ENCODE measurements at regions not wholly inside any gene's neighbourhood (a gene's known extent, or its start where the extent isn't known, plus 50 kb on each side); places are given as distances from the start of the nearest gene placed in this dataset.

- no peak for DNase-seq (ENCODE audit: low read depth in 2 of 2)
Observed at GRCh38 chr3:18675197-18675596, 250.1 kb upstream of the SATB1 start.

GRCh38 chr3:18672561-18672960 lies 247.4 kb upstream of the SATB1 start:
- no peak for DNase-seq (ENCODE audit: low read depth in 2 of 2)

DNA sequence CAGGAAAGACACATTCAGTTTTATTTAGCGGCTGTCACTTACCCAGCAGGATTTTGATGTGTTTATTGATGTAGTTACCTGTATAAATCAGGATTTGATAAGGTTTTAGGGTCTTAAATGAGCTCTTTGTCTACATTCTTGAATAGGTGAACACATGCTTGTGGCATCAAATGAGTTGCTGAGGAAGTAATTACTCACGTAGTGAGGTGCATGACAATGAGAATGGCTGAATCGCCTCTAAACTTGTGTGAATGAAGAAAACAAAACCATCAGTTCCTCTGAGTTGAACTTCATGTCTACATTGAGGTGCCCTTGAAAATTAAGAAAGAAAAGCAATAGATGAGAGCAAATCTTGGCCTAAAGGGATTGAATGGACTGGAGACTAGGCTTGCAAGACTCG lies 245.6 kb upstream of the SATB1 start:
- DNase-seq (ENCODE audit: low read depth in 2 of 2): no peak

GRCh38 chr3:18669374-18669773 lies 244.2 kb upstream of the SATB1 start:
- no peak for DNase-seq (ENCODE audit: low read depth in 2 of 2)

DNA sequence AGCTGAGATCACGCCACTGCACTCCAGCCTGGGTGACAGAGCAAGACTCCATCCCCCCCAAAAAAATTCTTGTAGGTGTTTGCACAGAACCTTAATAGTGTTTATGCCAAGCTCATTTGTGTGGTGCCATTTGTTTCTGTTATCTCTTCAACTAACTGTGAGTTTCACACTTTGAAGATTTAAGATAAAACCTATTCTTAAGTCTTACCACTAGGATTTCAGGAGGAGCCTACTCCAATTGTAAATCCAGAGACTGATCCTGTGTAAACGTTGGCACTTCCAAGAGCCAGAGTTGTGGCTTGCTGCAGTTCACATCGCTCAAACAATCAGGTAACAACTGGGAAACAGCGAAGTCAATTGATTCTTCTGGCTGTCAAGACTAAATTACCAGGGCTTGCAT lies 242.4 kb upstream of the SATB1 start:
- DNase-seq (ENCODE audit: low read depth in 2 of 2): no peak

- no peak for DNase-seq (ENCODE audit: low read depth in 2 of 2)
Observed at GRCh38 chr3:18666655-18667054, 241.5 kb upstream of the SATB1 start.

DNA sequence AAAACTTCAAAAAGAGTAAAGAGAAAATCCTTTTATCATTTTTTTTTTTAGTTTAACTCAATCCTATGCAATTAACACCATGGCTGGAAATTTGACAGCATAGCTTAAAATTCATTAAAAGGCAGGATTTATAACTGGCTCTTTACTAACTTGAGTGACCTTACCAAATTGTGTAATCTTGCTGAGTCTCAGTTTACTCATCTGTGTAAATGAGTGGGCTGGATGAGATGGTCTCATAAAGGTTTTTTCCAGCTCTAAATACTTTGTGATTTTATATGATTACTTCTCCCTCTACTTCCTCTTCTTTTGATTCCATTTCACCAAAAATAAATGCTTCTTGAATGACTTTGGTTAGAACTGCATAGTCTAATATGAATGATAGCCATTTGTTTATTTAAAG lies 234.9 kb upstream of the SATB1 start:
- DNase-seq (ENCODE audit: low read depth in 2 of 2): no peak

DNA sequence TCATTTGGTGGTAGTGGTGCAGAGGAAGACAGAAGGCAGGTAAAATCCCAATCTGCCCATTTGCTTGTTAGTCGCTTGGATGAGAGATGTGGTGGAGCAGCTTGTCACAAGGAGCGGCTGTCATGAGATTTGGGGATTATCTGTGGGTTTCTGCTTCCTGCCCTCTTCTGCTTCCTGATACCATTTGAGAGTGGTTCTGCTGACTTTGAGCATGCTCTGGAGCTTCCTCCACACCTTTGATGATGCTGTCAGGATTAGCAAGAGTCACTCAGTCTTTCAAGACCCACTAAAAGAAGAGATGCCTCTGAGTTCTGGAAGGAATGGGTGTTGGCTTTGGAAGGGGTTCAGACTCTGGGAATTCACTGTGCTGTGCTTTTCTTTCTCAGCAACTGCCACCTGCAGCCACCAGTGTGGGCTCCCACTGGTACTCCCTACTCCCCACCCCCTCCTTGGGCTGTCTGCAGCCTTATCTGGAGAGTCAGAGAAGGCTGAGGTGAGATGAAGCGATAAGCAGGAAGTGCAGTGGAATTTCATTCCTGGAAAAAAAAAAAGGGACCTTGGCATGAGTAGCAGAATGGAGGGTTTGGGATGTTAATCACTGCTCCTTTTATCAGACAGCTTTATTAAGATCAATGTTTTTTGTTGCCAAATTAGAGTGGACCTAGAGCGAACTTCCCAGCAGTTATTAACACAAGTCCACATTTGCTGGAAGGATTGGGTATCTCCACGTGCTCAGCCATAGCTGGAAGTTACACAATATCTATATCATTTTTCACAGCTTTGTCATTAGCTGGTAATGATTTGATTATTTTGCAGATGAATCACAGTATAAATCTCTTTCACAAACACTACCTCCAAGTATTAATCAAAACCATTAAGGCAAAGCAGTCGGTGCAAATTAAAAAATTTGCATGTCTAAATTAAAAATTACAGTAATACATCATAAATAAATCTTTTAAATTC lies 233.0 kb upstream of the SATB1 start:
- DNase-seq (ENCODE audit: low read depth in 2 of 2): no peak

GRCh38 chr3:18656866-18657265 lies 231.7 kb upstream of the SATB1 start:
- DNase-seq (ENCODE audit: low read depth in 2 of 2): no peak

- DNase-seq (ENCODE audit: low read depth in 2 of 2): no peak
Observed at GRCh38 chr3:18656410-18656809, 231.3 kb upstream of the SATB1 start.

- DNase-seq (ENCODE audit: low read depth in 2 of 2): no peak
Observed at GRCh38 chr3:18655827-18656226, 230.7 kb upstream of the SATB1 start.

- DNase-seq (ENCODE audit: low read depth in 2 of 2): no peak
Observed at GRCh38 chr3:18652781-18653180, 227.6 kb upstream of the SATB1 start.

DNA sequence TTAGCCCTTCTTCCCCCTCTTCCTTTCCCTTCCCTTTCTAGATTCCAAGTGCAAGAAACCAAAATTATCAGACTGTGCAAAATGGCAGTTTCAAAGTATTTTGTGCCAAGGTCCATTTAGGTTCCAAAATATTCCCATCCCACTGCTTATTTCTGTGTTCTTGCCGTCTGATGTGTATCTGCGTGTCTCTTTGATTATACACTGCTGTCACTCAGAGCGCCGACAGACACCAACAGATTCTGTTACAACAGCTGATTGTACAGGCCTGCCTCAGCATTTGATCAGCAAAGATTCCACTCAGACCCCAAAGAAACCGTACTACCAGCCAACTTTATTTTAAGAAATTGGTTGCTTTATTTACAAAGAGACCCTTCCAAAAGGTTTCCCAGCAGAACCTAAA lies 225.6 kb upstream of the SATB1 start:
- DNase-seq (ENCODE audit: low read depth in 2 of 2): no peak

DNA sequence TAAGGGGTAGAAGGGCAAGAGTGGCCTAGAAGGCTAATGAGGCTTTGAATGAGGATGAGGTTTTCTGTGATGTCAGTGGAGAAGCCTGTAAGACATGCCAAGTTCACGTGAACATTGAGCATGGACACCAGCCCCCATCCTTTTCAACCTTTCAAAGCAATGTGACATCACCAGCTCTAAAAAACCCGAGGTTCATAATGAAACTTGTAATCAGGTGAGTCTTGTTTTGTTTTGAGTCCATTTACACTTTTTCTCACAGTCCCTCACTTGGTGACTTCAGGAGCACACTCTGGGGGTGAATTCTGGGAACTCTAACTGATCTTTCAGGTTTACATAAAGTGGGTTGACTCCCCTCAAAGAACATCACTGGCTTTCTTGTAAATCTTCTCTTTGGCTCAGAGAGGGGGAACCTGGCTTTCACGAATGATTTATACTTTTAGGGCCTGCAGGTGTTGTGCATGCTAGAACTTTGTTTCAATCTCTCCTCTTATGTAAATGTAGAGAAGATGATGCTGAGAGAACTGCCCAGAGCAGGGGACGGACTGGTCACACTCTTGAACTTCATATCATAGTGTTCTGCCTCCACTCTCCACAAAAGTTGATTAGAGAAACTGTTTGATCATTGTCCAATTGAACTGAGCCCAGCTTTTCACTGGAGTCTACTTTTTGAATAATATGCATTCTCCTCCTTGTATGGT lies 224.7 kb upstream of the SATB1 start:
- DNase-seq (ENCODE audit: low read depth in 2 of 2): peak in 1 of 2 donors; percentile 11

DNA sequence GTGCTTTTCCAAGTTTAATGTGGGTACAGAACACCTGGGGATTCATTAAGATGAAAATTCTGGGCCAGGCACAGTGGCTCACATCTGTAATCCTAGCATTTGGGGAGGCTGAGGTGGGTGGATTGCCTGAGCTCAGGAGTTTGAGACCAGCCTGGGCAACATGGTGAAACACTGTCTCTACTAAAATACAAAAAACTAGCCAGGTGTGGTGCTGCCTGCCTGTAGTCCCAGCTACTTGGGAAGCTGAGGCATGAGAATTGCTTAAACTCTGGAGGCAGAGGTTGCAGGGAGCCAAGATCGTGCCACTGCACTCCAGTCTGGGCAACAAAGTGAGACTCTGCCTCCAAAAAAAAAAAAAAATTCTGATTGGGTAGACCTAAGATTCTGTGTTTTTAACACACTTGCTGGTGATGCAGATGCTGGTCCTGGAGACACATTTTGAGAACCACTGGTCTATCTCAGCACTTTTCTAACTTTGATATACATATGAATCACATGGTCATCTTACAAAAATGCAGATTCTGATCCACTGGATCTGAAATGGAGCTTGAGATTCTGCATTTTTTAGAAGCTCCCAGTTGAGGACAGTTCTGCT lies 223.8 kb upstream of the SATB1 start:
- no peak for DNase-seq (ENCODE audit: low read depth in 2 of 2)

DNA sequence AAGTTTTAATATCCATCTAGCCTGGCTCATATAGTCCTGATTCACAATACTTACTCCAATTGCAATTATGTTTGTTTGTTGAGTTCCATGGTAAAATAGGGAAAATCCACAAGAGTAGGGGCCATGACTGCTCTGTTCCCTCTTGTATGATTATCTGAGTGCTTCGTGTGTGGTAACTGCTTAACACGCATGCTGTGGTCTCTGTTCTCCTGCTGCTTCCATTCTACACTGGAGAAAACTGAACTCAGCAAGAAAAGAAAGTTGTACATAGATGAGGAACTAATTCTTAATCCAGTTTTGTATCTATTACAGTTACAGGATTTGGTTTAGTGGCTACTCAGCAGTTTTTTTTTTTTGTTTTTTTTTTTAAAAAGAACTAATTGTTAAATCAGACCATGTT lies 223.0 kb upstream of the SATB1 start:
- DNase-seq (ENCODE audit: low read depth in 2 of 2): no peak

DNA sequence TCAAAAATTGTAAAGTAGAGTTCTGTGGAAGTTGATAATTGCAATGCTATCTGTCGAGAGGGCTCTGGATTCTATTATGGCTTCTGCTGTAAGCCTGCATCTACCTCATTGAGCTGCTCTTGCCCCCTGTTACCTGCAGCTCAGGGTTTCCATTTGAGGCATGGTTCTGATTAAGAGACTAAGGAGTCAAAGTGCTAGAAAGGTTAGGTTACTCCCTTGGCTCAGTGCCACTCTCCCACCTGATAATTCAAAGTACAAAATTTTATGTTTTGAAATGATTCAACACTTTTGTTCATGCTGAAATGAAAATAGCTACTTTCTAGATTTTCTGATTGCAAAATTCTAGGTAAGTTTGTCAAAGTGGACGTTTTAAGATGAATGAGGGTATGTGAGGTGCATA lies 220.5 kb upstream of the SATB1 start:
- DNase-seq (ENCODE audit: low read depth in 2 of 2): no peak

GRCh38 chr3:18643281-18643680 lies 218.1 kb upstream of the SATB1 start:
- DNase-seq (ENCODE audit: low read depth in 2 of 2): no peak

DNA sequence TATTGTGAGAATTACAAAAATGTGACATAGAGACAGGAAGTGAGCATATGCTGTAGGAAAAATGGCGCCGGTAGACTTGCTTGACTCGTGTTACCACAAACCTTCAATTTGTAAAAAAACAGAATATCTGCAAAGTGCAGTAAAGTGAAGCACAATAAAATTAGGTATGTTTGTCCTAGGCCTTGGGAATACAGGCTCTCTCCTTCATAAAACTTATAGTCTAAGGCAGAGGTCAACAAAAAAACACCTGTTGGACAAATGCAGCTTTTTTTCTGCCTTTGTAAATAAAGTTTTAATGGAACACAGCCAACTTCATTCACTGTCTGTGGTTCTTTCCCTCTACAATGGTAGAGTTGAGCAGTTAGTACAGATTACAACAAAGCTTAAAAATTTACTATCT lies 216.8 kb upstream of the SATB1 start:
- DNase-seq (ENCODE audit: low read depth in 2 of 2): no peak

DNA sequence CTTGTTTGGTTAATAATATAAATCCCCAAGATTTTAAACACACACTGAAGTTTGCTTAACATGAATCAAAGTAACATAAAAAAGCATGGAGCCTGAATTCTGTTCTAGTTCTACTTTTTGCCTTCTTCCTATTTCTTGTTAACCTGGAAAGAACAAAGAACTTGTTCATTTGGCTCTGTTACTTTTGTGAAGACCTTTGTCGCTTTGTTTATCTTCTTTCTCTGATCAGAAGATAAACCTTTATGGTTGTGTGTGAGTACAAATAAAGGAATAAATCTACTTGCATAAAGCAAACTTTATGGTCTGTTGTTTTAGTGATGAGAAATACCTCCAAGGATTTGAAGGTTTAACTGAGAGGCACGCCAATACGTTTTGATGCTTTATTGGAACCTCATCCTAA lies 210.1 kb upstream of the SATB1 start:
- no peak for DNase-seq (ENCODE audit: low read depth in 2 of 2)

- no peak for DNase-seq (ENCODE audit: low read depth in 2 of 2)
Observed at GRCh38 chr3:18634461-18634860, 209.3 kb upstream of the SATB1 start.

- DNase-seq (ENCODE audit: low read depth in 2 of 2): no peak
Observed at GRCh38 chr3:18633002-18633401, 207.9 kb upstream of the SATB1 start.

- no peak for DNase-seq (ENCODE audit: low read depth in 2 of 2)
Observed at GRCh38 chr3:18630295-18630694, 205.2 kb upstream of the SATB1 start.
